ENCODE measurements at regions not wholly inside any gene's neighbourhood (a gene's known extent, or its start where the extent isn't known, plus 50 kb on each side); places are given as distances from the start of the nearest gene placed in this dataset.

- Histone ChIP-seq H3K4me2 (ENCODE audit: low read length) (no peak overlapping the region), H3K9me3 (ENCODE audit: control insufficient read depth in 1 of 2, insufficient read depth in 1 of 2, low read depth in 1 of 2, low read length in 2 of 2) (no peaks in the 10 kb centered on the region; a peak in 1 of 4 replicates), H3K79me2 (ENCODE audit: insufficient read depth, low read length) (no peaks in the 10 kb centered on the region), H3K27ac (ENCODE audit: low read depth, low read length) (no peak overlapping the region), H3K4me3 (replicated peaks in 1 of 2; ENCODE audit: low read depth in 1 of 2, low read length in 2 of 2) (no peak overlapping the region), H4K20me1 (ENCODE audit: insufficient read depth) (no peaks in the 10 kb centered on the region), H3K4me1 (ENCODE audit: control insufficient read depth in 1 of 2, insufficient read depth in 2 of 2, low read length in 2 of 2) (no peaks in the 10 kb centered on the region), H3K36me3 (ENCODE audit: control insufficient read depth in 1 of 2, insufficient read depth in 2 of 2, low read length in 2 of 2) (no peaks in the 10 kb centered on the region), H3K9ac (ENCODE audit: low read length) (no peak overlapping the region), H3K27me3 (ENCODE audit: insufficient read depth, low read length) (peaks cover 6% of the 10 kb centered on the region), H3K9me2 (ENCODE audit: insufficient read depth) (no peaks in the 10 kb centered on the region), H2AFZ (ENCODE audit: low read depth, low read length, poor library complexity, severe bottlenecking) (no peak overlapping the region)
- DNase-seq (ENCODE audit: low read depth, low spot score): no peak
- RAD21 ChIA-PET (ENCODE audit: low non-redundant PET in 1 of 2, low total read pairs in 2 of 2, uncharacterized antibody in 2 of 2, unreplicated experiment in 2 of 2): no interaction called here
- intact Hi-C loops (cut with micrococcal nuclease): no loop called here
- CTCF ChIA-PET: no interaction called here
- TF ChIP-seq ZBTB33 (IDR thresholded peaks at IDR 0.05; ENCODE audit: extremely low read depth, insufficient replicate concordance, low read length) (no peak), CEBPB (IDR thresholded peaks at IDR 0.05; ENCODE audit: low read depth) (no peak), REST (IDR thresholded peaks at IDR 0.05; ENCODE audit: low read depth) (no peak), ZFX (IDR thresholded peaks at IDR 0.05) (no peak), ZNF274 (IDR thresholded peaks at IDR 0.05; ENCODE audit: low read depth, low read length) (no peak), EGR1 (IDR thresholded peaks at IDR 0.05; ENCODE audit: low read depth) (no peak), POLR2AphosphoS5 (IDR thresholded peaks at IDR 0.05; ENCODE audit: low read depth, low read length) (no peak), SRF (IDR thresholded peaks at IDR 0.05; ENCODE audit: low read depth) (no peak), CBX3 (IDR thresholded peaks at IDR 0.05; ENCODE audit: low read depth) (no peak), RAD21 (IDR thresholded peaks at IDR 0.05; ENCODE audit: low read depth) (no peak)
- POLR2A ChIA-PET: no interaction called here
- BruUV-seq (replicated peaks): no TSS peak
- ATAC-seq: no peak
Observed at GRCh38 chr9:89848060-89849040, 243.5 kb downstream of the GADD45G start.
